Posterior vena cava (tissue), 2 donors: ENCODE measurements at regions not wholly inside any gene's neighbourhood (a gene's known extent, or its start where the extent isn't known, plus 50 kb on each side); places are given as distances from the start of the nearest gene placed in this dataset.
A peak's percentile ranks its signal among the peaks of the same experiment; 100 is the strongest.

Experiments
- DNase-seq: peaks from one replicate; pipeline ENCODE4 v3.0.0-alpha.2; 2020; ENCODE audit warnings: low spot score
- intact Hi-C, 2 donors: fragments of 100-400 bp; cut with DNase I; formaldehyde crosslinking; loops; one replicate each; pipeline versions ENCODE4 v1.14.1 to v1.14.2; 2022 to 2023
- donor health status: DM: yes; HTN: yes; CAD: no.
- donor health status: DM: yes; HTN: yes; CAD: no.

GRCh38 chr5:89484962-89485361 is 602.0 kb upstream of the MEF2C start:
- no peak for DNase-seq
- intact Hi-C loops = no loop called here

DNA sequence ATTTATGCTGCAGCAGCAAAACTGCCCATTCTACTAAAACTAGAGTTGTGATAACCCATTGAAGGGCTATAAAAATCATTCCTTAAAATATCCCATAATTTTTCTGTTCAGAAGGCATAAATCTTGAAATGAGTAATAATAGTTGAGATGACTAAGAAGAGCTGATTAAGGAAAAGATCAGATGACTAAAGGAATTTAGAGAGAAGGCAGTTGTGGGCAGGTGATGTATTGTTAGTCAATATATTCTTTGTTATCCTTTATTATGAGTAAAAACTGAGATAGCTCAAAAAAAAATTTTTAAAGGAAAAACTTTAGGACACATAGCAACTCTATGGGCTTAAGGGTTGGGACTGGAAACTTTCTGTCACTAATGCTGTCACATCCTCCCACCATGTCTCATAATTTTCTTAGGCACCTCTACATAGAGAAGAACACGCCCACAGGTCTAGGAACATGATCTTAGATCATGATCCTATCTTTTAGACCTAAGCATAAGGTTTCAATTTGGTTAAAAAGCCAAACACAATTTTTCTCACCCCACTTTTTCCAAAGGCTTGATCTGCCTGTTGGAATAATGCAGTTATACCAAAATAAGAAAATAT is 597.5 kb upstream of the MEF2C start:
- intact Hi-C loops = no loop called here
- DNase-seq = no peak

DNA sequence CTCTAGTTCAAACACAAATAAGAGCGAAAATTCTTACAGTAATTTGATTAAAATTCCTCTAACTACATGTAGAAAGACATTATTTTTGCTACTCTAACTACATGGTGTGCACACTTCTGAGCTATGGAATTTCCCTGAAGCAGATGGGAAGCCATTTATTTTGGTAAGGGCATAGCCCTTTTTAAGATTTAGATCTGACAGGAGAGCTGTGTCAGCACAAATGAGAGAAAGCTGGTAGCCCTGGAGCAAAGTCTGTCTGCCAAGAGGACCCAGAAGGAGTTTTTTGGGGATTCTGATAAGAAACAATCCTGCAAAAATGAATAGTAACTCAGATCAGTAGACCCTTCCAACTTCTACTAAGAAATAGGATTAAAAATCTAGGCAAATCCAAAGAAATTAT is 595.9 kb upstream of the MEF2C start:
- intact Hi-C loops = no loop called here
- DNase-seq = no peak

DNA sequence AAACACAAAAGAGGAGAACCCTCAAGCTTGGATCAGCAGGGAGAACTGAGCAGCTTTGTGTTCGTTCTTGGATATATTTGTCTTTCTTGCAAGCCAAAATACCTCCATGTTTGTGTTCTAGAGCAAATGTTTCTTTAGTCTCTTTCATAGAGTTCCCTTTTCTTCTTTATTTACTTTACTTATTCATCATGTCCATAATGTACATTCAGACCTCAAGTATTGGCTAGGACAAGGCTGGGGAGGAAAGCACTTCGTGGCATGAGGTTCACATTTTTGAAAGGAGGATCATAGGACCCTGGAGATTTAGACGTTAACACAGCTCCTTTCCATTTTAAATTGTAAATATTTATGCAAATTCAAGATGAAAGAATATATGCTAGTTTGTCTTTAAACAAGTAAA is 590.2 kb upstream of the MEF2C start:
- intact Hi-C loops = no loop called here
- DNase-seq = no peak

GRCh38 chr5:89471541-89471940 is 588.6 kb upstream of the MEF2C start:
- intact Hi-C loops = no loop called here
- no peak for DNase-seq

DNA sequence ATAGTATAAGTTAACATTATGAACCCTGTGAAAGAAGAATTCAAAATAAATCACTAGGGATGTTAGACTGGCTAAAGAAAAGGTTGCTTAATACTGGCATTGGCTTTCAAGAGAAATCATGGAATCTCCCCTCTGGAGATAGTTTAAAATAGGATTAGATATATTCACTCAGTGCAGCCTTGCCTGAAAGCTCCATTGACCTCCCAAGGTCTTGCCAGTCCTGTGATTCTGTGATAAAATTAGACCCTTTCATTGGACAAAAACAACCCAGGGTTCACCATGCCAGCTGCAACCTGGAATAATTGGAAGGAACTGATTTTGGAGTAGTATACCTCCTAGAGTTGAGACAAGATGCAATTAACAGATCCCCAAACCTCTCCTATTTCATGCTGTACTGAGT is 588.1 kb upstream of the MEF2C start:
- intact Hi-C loops = no loop called here
- DNase-seq = no peak

GRCh38 chr5:89470658-89471057 is 587.7 kb upstream of the MEF2C start:
- no peak for DNase-seq
- intact Hi-C loops = no loop called here

DNA sequence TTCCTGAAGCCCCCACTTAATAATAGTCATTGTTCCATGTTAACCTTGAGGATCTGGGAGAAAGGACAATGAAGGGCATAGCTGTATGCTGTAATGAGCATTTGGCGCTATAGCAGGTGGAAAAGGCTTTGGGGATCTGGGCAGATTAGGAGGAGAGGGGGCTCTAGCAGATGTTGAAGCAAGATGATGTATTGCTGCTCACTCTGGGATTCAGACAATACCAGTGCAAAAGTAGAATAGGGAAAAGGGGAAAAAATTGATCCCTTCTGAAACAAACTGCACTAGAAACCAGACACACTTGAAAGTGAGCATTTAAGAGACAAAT is 575.3 kb upstream of the MEF2C start:
- no peak for DNase-seq
- intact Hi-C loops = no loop called here

DNA sequence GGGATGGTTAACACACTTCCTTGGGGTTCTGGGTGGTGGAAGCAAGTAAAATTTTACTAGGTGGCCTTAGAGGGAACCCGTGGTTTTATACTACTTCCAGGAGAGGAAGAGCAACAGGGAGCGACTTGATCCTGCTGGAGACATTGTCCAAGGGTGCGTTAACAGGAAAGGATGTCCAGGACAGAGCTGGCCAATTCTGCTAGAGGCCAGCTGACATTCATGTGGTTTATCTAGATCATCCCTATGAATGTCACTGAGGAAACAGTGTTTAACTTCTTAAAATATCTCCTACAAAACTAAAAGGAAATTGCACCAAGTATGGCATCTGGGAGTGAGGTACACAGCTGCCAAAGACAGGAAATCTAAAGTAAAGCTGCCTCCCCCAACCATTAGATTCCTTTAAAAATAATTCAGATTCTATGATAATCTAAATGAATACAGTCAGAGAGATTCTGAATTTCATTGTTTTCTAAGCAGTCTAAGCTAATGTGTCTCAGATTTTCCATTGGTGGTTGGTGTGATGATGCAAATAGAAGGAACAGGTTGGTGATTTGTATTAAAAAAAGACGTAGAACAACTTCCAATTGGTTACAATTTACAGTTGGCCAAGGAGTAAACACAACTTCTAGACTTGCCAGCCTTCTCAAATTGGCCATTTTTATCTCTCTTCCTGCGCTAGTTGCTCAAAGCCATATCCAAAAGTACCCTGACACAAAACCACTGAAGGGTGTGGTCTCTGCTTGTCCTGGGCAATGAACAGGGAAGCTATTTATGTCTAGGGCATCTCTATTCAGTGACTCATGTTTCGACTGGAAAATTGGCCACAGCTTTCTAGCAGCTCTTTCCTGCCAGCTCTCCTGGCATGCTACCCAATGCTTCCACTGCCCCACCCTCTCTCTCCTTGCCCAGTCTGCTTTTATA is 574.7 kb upstream of the MEF2C start:
- peak; percentile 77 for DNase-seq
- intact Hi-C loops = no loop called here

- DNase-seq = no peak
- intact Hi-C loops = no loop called here
Observed at GRCh38 chr5:89452081-89452480, 569.1 kb upstream of the MEF2C start.

DNA sequence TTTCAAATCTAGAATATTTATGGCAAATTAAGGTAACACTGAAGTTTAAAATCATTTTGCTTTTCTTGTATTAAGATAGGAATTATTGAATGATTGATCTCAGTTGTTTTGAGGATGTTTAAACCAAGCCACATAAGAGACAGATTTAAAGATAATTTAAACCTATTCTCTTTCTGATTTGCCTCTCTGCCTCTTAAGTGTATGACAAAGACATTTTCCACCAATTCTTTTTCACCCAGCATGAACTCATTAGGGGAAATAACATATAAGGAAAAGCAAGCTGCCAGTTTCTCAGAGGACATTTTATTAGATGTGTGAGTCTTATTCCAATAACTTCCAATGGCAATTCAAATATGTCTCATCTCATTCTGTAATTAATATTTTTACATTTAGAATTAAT is 568.3 kb upstream of the MEF2C start:
- DNase-seq = no peak
- intact Hi-C loops = no loop called here

DNA sequence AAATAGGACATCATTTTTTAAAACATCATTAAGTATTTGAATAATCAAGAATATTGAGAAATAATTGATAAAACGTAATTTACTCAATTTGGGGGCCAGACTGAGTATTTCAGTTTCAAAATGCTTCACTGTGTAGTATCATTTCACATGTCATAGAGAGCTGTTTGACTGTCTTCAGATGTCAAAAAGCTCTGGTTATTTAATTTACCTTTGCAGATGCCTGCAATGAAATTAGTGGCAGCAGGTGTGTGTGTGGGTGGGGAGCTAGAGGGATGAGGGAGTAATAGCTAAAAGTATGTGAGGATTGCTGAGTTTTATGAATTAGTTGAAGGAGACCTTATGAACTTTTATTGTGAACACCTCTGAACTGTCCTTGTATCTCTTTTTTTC is 567.2 kb upstream of the MEF2C start:
- intact Hi-C loops = no loop called here
- no peak for DNase-seq

GRCh38 chr5:89449392-89450148 is 566.6 kb upstream of the MEF2C start:
- no peak for DNase-seq
- intact Hi-C loops = no loop called here

GRCh38 chr5:89447027-89447426 is 564.0 kb upstream of the MEF2C start:
- DNase-seq = no peak
- intact Hi-C loops = no loop called here

GRCh38 chr5:89445106-89445745 is 562.2 kb upstream of the MEF2C start:
- intact Hi-C loops = no loop called here
- no peak for DNase-seq

DNA sequence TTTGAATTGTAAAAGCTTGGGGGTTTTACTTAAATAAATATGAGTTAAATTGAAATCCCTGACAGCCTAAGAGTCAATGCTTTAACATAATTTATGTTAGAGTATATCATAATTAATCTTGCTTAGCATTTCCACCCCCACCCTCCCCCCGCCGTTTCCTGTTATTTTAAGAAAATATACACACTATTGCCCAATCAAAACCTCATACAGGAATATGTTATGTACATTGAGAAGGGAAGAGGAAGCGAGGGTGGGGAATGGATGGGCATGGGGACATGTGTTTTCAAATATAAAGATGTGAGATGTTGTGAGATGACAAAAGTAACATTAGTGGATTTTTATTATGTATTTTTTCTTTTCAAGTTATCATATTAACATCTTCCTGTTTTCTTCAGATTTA is 561.1 kb upstream of the MEF2C start:
- intact Hi-C loops = no loop called here
- no peak for DNase-seq

GRCh38 chr5:89443508-89443907 is 560.5 kb upstream of the MEF2C start:
- intact Hi-C loops = no loop called here

GRCh38 chr5:89441965-89442364 is 559.0 kb upstream of the MEF2C start:
- no peak for DNase-seq
- intact Hi-C loops = no loop called here

More at GRCh38 chr5:89443508-89443907, 560.5 kb upstream of the MEF2C start:
- DNase-seq = no peak

DNA sequence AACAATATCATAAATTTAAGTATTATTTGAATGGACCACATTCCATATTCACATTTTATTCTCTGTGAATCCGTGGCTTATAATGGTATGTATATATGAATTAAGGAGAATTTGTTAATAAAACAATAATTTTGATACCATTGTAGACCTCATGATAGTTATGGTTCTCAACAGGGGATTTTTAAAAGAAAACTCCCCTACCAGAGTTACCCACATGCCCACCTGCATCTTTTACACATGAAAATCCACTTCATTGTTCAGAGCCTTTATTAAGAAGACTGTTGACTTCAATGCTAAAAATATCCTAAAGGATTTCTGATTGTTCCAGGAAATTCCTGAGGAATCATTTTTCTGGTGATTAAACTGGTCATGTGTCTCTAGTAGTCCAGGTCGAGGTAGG is 557.7 kb upstream of the MEF2C start:
- intact Hi-C loops = no loop called here
- DNase-seq = no peak
